ENCODE measurements at regions not wholly inside any gene's neighbourhood (a gene's known extent, or its start where the extent isn't known, plus 50 kb on each side); places are given as distances from the start of the nearest gene placed in this dataset.

DNA sequence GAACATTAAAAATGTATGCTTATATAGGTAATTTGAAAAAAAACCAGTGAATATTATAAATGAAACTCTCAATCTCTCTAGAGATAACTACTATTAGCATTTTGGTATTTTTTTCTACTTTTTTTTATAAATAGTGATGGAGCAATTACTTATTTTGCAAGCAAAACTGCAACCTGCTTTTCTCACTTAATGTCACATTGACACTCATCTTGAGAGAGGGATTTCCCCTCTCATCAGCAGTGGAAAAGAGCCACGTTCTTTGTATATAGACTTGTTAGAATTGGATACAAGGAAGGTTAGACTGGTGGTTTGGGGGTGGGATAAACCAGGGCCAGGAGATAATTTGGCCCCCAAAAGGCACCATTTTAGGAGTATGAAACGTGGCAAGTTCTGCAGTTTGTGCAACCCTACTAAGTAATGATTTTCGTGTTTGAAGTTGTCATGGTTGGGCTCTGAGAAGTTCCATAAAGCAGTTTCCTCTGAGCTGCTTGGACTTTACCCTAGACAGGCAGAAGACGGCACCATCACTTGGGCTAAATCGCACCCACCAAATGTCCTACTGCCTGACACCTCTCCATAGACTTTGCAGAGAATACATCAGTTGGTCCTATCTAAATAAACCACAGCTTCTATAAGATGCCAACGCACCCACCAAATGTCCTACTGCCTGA lies 194.0 kb downstream of the ACTR3 start:
- TF ChIP-seq, protein P1, sequence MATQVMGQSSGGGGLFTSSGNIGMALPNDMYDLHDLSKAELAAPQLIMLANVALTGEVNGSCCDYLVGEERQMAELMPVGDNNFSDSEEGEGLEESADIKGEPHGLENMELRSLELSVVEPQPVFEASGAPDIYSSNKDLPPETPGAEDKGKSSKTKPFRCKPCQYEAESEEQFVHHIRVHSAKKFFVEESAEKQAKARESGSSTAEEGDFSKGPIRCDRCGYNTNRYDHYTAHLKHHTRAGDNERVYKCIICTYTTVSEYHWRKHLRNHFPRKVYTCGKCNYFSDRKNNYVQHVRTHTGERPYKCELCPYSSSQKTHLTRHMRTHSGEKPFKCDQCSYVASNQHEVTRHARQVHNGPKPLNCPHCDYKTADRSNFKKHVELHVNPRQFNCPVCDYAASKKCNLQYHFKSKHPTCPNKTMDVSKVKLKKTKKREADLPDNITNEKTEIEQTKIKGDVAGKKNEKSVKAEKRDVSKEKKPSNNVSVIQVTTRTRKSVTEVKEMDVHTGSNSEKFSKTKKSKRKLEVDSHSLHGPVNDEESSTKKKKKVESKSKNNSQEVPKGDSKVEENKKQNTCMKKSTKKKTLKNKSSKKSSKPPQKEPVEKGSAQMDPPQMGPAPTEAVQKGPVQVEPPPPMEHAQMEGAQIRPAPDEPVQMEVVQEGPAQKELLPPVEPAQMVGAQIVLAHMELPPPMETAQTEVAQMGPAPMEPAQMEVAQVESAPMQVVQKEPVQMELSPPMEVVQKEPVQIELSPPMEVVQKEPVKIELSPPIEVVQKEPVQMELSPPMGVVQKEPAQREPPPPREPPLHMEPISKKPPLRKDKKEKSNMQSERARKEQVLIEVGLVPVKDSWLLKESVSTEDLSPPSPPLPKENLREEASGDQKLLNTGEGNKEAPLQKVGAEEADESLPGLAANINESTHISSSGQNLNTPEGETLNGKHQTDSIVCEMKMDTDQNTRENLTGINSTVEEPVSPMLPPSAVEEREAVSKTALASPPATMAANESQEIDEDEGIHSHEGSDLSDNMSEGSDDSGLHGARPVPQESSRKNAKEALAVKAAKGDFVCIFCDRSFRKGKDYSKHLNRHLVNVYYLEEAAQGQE (IDR thresholded peaks at IDR 0.05; ENCODE audit: borderline replicate concordance), result no peak
- TF ChIP-seq, protein P2, sequence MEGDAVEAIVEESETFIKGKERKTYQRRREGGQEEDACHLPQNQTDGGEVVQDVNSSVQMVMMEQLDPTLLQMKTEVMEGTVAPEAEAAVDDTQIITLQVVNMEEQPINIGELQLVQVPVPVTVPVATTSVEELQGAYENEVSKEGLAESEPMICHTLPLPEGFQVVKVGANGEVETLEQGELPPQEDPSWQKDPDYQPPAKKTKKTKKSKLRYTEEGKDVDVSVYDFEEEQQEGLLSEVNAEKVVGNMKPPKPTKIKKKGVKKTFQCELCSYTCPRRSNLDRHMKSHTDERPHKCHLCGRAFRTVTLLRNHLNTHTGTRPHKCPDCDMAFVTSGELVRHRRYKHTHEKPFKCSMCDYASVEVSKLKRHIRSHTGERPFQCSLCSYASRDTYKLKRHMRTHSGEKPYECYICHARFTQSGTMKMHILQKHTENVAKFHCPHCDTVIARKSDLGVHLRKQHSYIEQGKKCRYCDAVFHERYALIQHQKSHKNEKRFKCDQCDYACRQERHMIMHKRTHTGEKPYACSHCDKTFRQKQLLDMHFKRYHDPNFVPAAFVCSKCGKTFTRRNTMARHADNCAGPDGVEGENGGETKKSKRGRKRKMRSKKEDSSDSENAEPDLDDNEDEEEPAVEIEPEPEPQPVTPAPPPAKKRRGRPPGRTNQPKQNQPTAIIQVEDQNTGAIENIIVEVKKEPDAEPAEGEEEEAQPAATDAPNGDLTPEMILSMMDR (IDR thresholded peaks at IDR 0.05; ENCODE audit: poor library complexity, severe bottlenecking), result no peak
